Upper lobe of left lung (tissue), 4 donors: ENCODE measurements at regions not wholly inside any gene's neighbourhood (a gene's known extent, or its start where the extent isn't known, plus 50 kb on each side); places are given as distances from the start of the nearest gene placed in this dataset.

Experiments
- CTCF ChIP-seq, 6 experiments: fragments of 450-650 bp in 4 of 6; fragments of 200-600 bp in 2 of 6; sonication (generic) in 2 of 6; IDR thresholded peaks; one replicate each; pipeline ENCODE4 v1.5.1; 2016 to 2019; ENCODE audit warnings: antibody characterized with exemption in 6 of 6
- EP300 ChIP-seq, 4 donors: sonication (generic); formaldehyde crosslinking; IDR thresholded peaks; one replicate each; pipeline ENCODE4 v1.5.1; 2017; ENCODE audit warnings: antibody characterized with exemption in 4 of 4, control low read depth in 2 of 4
- POLR2A ChIP-seq, 4 donors: fragments of 450-650 bp; IDR thresholded peaks; one replicate each; pipeline ENCODE4 v1.5.1; 2016 to 2017; ENCODE audit warnings: antibody characterized with exemption in 4 of 4, mild to moderate bottlenecking in 2 of 4

GRCh38 chr13:47508527-47509228 is 492.4 kb downstream of the SUCLA2 start:
- TF ChIP-seq POLR2A (IDR thresholded peaks at IDR 0.05) (no peak), CTCF (IDR thresholded peaks at IDR 0.05) (no peak), EP300 (IDR thresholded peaks at IDR 0.05) (no peak)
